T-helper 2 cell (primary cell): ENCODE measurements at regions not wholly inside any gene's neighbourhood (a gene's known extent, or its start where the extent isn't known, plus 50 kb on each side); places are given as distances from the start of the nearest gene placed in this dataset.
A peak's percentile ranks its signal among the peaks of the same experiment; 100 is the strongest.

Experiments used
- DNase-seq, 5 experiments: peaks; one replicate each; pipeline versions ENCODE4 v3.0.0 to v3.0.0-alpha.2; 2012 to 2022

DNA sequence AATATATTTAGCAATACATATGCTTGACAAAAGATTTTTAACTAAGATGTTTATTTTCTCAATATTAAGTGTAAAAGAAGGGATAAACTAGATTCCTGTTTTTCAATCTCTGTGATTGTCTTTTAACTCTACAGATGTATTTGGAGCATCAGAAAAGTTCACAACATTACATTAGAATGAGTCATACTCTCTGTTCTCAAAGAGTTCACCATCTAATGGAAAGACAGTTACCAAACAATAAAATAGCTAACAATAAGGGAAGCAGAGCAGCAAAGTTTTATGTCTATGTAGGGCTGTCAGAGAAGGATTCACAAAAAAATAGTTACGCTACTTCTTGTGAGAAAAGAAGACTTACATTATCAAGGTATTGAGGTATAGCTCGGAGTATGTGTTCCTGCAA, 109.2 kb upstream of the MAP2 start:
- DNase-seq = no peak

- DNase-seq = no peak
These were observed 107.7 kb upstream of the MAP2 start for GRCh38 chr2:209316141-209316540.

GRCh38 chr2:209321076-209321475, 102.8 kb upstream of the MAP2 start:
- DNase-seq = no peak

- DNase-seq = no peak
These were observed 102.3 kb upstream of the MAP2 start for GRCh38 chr2:209321581-209321980.

DNA sequence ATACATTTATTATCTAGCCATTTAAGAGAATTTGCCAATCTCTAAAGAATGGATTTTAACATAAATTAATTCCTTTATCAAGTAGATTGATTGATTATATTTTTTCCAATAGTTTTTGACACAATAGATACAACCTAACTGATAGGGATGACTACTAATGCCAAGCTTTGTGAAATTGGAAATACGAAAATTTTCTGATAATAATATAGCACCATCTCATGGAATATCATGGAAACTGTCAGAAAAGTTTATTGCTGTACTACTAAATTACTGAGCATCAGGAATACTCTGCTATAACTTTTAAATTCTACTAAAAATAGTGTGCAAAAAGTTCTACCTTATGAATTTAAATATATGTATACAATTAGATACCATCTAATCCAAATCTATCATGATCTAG, 101.8 kb upstream of the MAP2 start:
- DNase-seq = no peak

- DNase-seq = no peak
These were observed 100.8 kb upstream of the MAP2 start for GRCh38 chr2:209322905-209323512.

DNA sequence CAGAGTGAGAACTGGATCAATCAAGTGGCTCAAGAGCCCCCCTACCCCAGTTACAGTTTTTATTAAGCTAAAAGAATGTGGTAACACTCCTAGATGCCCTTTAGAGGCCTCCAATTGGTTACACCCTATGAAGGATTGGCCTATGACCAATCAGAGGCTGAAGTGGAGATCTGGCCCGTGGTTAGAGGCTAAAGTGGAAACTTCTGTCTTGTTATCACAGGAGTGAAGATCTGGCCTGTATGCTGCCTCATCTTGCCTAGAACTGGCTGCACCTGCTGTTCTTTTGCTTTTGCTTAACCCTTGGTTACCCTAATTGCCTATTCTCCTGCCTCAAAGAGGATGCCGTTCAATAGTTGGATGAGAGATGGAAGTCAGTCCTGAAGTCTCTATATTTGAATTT, 100.1 kb upstream of the MAP2 start:
- no peak for DNase-seq

GRCh38 chr2:209324281-209324680, 99.6 kb upstream of the MAP2 start:
- DNase-seq = no peak

- peak in 1 of 5 experiments; percentile 17 for DNase-seq
These were observed 92.5 kb upstream of the MAP2 start for GRCh38 chr2:209331291-209331844.

- peak in 1 of 5 experiments; percentile 40 for DNase-seq
These were observed 89.4 kb upstream of the MAP2 start for GRCh38 chr2:209334188-209335017.

DNA sequence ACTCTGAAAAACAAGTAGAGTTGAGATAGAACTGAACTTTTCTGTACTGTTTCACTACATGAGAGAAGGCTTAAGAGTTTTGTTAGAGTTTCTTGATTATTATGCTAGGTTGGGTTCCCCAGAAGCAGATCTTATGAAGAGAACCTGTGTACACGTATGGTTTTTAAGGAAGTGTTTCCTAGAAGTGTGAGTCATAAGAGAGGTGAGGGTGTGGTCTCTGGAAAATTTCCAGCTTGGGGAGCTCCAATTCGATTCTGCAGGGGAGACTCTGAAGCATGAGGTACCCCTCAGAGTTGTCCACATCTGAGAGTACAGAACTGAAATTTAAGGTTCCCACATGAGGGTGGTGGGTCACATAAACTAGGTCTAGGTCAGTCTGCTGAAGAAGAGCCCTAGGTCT, 83.3 kb upstream of the MAP2 start:
- DNase-seq = no peak

DNA sequence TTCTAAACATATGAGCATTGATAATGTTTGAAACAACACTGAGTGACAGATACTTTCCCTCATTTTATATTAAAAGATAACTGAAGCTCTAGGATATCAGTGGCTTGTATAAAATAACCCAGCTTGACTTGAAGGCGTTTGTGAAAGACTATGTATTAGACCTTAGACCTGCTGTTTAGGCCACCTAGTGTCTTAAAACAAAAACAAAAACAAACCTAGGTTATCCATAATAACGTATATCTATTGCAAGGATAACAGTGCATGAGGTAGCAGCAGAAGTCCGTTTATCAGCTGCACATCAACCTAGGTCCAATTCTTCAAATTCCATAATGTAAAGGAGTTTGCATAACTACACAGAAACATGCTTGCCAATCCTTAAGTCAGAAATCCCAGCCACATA, 79.5 kb upstream of the MAP2 start:
- no peak for DNase-seq

DNA sequence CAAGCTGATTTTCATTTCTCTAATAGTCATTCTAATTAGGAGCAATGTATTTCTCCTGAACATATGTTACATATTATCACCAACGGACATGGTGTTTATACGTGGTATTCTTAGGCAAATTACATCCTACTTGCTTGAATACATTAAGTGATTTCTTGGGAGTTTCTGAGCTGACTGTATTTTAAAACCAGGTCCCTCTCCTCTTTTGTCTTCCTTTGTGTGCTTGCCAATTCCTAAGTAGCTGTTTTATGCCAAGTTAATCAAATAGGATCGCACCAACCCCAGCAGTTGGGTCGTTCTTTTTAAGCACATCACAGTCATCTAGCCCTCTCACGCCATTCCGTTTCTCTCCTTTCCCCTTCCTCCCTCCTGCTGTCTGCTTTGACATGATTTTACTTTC, 75.4 kb upstream of the MAP2 start:
- no peak for DNase-seq

DNA sequence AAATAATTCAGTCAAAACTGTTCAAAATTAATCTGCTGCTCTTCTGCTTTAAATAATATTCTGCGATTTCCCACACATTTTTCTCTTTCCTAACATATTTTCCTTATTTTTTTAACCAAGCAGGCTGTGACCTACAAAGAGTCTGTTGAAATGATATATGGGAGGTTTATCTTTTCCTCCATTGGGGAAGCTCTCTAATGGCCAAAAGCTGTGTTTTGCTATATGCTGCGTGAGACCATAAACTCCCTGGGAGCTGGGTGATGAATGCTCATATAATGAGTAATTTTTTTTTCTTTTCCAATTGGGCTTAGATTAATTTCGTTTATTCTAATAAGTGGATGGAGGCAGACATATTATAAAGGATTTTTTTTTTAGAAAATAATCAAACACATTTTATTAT, 72.2 kb upstream of the MAP2 start:
- DNase-seq = no peak

DNA sequence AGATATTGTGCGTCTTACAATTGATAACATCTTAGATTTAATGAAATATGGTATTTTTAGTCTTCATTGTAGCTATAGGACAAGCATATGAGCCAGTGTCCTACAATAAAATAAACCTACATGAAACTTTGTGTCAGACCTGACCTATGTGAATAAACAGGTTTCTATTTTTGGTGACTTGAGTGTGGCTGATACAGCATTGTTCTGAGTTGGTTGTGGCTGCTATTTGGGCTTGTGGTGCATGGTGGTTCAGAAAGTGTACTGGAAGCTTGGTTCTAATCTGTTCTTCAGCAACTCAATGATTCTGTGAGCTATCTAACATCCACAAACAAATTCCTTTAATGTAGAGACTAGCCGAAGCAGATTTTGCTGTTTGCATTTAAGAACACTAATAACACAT, 64.9 kb upstream of the MAP2 start:
- no peak for DNase-seq

DNA sequence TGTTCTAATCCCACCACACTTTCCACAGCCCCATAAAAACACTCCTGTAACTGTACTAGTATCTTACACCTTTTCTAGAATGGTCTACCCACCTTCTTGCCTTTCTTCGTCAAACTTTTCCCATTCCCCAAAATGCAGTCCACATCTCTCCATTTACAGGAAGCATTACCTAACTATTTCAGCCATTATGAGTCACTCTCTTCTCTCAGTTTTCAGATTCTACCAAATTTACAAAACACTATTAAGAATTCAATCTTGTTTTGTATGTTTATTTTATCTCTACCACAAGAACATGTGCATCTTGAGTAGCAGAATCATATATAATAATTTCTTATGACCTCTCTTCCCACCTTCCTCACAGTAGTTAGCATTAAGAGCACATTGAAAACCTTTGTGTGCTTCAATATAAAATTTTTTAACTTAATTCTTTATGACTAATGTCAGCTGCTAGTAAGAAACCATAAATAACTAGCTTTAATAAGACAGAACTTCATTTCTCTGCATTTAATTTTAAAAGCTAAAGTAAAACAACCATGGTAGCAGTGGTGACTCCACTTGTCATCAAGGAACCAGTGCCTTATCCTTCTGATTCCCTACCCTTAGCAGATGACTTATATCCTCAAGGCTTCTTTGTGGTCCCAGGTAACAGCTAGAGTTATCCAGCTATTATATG, 56.6 kb upstream of the MAP2 start:
- DNase-seq = no peak

GRCh38 chr2:209368406-209368805, 55.4 kb upstream of the MAP2 start:
- DNase-seq = no peak

DNA sequence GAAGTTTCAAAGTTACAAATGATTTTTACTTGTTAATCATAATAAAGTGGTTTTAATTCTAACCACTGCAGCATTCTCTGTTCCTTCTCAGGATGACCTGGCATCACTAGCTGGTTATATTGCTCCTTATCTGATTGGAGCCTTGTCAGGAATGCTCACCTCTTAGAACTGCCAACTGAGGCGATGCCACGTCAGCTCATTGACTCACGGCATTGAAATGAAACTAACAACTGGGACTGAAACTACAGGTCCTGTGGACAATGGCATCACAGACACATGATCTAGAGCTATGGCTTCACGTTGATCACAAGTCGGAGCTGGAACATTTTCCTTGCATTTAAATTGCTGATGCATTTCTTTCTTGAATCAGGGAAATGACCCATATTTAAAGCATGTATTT, 54.9 kb upstream of the MAP2 start:
- peak in 1 of 5 experiments; percentile 34 for DNase-seq

DNA sequence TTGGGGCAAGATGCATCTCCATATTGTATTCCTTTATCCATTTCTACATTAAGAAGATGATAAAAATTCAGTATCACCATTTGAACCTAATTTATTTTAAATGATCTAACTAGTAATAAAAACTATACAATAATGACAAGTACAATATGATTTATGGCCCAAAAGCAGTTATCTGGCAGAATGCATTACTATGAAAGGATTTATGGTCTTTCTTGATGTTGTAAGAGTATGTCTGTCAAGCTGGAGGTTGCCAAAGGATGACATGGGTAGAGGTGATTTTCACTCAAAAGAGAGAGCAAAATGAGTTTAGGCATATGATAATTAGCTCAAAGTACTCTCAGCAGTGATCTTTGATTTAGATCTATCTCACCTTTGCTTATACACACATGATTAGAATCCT, 54.2 kb upstream of the MAP2 start:
- no peak for DNase-seq

GRCh38 chr2:209371407-209371806, 52.4 kb upstream of the MAP2 start:
- DNase-seq = no peak
